HepG2 (cell line): ENCODE measurements at regions not wholly inside any gene's neighbourhood (a gene's known extent, or its start where the extent isn't known, plus 50 kb on each side); places are given as distances from the start of the nearest gene placed in this dataset.
A peak's percentile ranks its signal among the peaks of the same experiment; 100 is the strongest.

ENCODE experiments used
- ATAC-seq: fragments of 200-7000 bp; cut with Tn5 transposase; 3 replicates; pipeline ENCODE4 v1.9.1; 2020; ENCODE audit warnings: mild to moderate bottlenecking, moderate library complexity
- BruUV-seq: library from RNA; stranded (reverse); fragments of 400-500 nt; replicated peaks from 2 replicates; lab custom pipeline; 2021; lab: Mats Ljungman, UMichigan
- CTCF ChIA-PET: fragments of 300-600 bp; formaldehyde crosslinking; extraction: SDS; loops from one replicate; lab custom pipeline; 2021; ENCODE audit warnings: low total read pairs, inconsistent platforms, low intra/inter-chr PET ratio; lab: Yijun Ruan, JAX
- POLR2A ChIA-PET: fragments of 350-600 bp; sonication (Branson Sonifier 250); formaldehyde crosslinking; loops from one replicate; lab custom pipeline; 2020; ENCODE audit warnings: antibody characterized with exemption, inconsistent platforms; lab: Yijun Ruan, JAX
- DNase-seq: peaks from one replicate; pipeline ENCODE4 v3.0.0-alpha.2; 2015; ENCODE audit warnings: low spot score
- FAIRE-seq: peaks from 3 replicates; lab custom pipeline; 2011; peaks lifted over from hg19 to GRCh38; lab: Jason Lieb, UNC
- H2AFZ ChIP-seq: one replicate; pipeline ENCODE4 v1.6.1; 2011; ENCODE audit warnings: low read length, inconsistent platforms
- H3K27ac ChIP-seq: fragments of 300-600 bp; 3 replicates; pipeline ENCODE4 v1.8.0; 2011; ENCODE audit warnings: mixed run types, mild to moderate bottlenecking, mixed read lengths, low read length, inconsistent platforms; ENCODE audit not compliant: insufficient read depth; ENCODE audit errors: extremely low read length
- H3K27me3 ChIP-seq, 2 experiments: fragments of 200-600 bp in 1 of 2; 2 replicates in 1 of 2; 3 replicates in 1 of 2; pipeline versions ENCODE4 v1.6.0 to v1.8.0; 2011; ENCODE audit warnings: low read length in 2 of 2, mild to moderate bottlenecking in 2 of 2, moderate library complexity in 2 of 2, inconsistent platforms in 1 of 2; ENCODE audit not compliant: insufficient read depth in 2 of 2, control insufficient read depth in 1 of 2
- H3K36me3 ChIP-seq, 2 experiments: fragments of 200-600 bp in 1 of 2; replicated peaks in 1 of 2; 2 replicates in 1 of 2; 3 replicates in 1 of 2; pipeline versions ENCODE4 v1.5.1 to v1.8.0; 2011; ENCODE audit warnings: low read length in 2 of 2, inconsistent platforms in 1 of 2; ENCODE audit not compliant: insufficient read depth in 2 of 2, control insufficient read depth in 1 of 2
- H3K4me1 ChIP-seq: 2 replicates; pipeline ENCODE4 v1.5.1; 2012; ENCODE audit warnings: low read length, inconsistent platforms; ENCODE audit not compliant: insufficient read depth
- H3K4me2 ChIP-seq: 2 replicates; pipeline ENCODE4 v1.6.0; 2011; ENCODE audit warnings: low read depth, low read length, inconsistent platforms
- H3K4me3 ChIP-seq, 3 experiments: fragments of 200-600 bp in 1 of 3; sonication (generic), shearing (Covaris generic) in 1 of 3; replicated peaks in 1 of 3; 2 replicates each; pipeline ENCODE4 v1.5.1; 2011 to 2016; ENCODE audit warnings: low read length in 3 of 3, inconsistent platforms in 2 of 3, low read depth in 2 of 3, mild to moderate bottlenecking in 2 of 3, control low read depth in 1 of 3, mixed read lengths in 1 of 3; ENCODE audit not compliant: insufficient read depth in 1 of 3
- H3K79me2 ChIP-seq: one replicate; pipeline ENCODE4 v1.6.1; 2011; ENCODE audit warnings: low read length, inconsistent platforms; ENCODE audit not compliant: insufficient read depth
- H3K9ac ChIP-seq: 2 replicates; pipeline ENCODE4 v1.6.0; 2011; ENCODE audit warnings: mild to moderate bottlenecking, low read depth, low read length, inconsistent platforms; ENCODE audit not compliant: insufficient read depth
- H3K9me3 ChIP-seq: 2 replicates; pipeline ENCODE4 v1.5.1; 2012; ENCODE audit warnings: mild to moderate bottlenecking, low read length
- H4K20me1 ChIP-seq: 2 replicates; pipeline ENCODE4 v1.6.0; 2011; ENCODE audit warnings: inconsistent platforms, mild to moderate bottlenecking, low read length, moderate library complexity; ENCODE audit not compliant: insufficient read depth
- ARID2 ChIP-seq: sonication (generic); formaldehyde crosslinking; IDR thresholded peaks from 2 replicates; pipeline ENCODE4 v1.8.1; 2022; ENCODE audit warnings: mild to moderate bottlenecking, missing genetic modification reagents, borderline replicate concordance
- CBX2 ChIP-seq, 2 experiments: fragments of 200-600 bp in 1 of 2; sonication (generic); formaldehyde crosslinking in 1 of 2; IDR thresholded peaks; 2 replicates each; pipeline versions ENCODE4 v1.7.0 to v1.8.1; 2018 to 2022; ENCODE audit warnings: low read depth in 2 of 2, low read length in 1 of 2, mild to moderate bottlenecking in 1 of 2, missing genetic modification reagents in 1 of 2
- HNRNPK ChIP-seq: fragments of 200-400 bp; formaldehyde crosslinking; IDR thresholded peaks from 2 replicates; pipeline ENCODE4 v1.6.1; 2018; ENCODE audit warnings: low read length, low read depth, moderate library complexity, mild to moderate bottlenecking; ENCODE audit not compliant: poor library complexity, severe bottlenecking
- HOXA5 ChIP-seq: sonication (generic); formaldehyde crosslinking; IDR thresholded peaks from 2 replicates; pipeline ENCODE4 v1.4.0; 2020; ENCODE audit warnings: missing genetic modification reagents
- HOXA7 ChIP-seq: sonication (generic); formaldehyde crosslinking; IDR thresholded peaks from 2 replicates; pipeline ENCODE4 v1.8.1; 2022; ENCODE audit warnings: mild to moderate bottlenecking, missing genetic modification reagents, moderate library complexity
- SAFB2 ChIP-seq: sonication (generic); formaldehyde crosslinking; IDR thresholded peaks from 2 replicates; pipeline ENCODE4 v1.5.1; 2020; ENCODE audit warnings: missing genetic modification reagents, low read depth, mild to moderate bottlenecking, borderline replicate concordance
- TCF7 ChIP-seq: sonication (generic); IDR thresholded peaks from 2 replicates; pipeline ENCODE4 v1.6.1; 2016; ENCODE audit warnings: antibody characterized with exemption, low read depth
- TFAP4 ChIP-seq: sonication (generic); IDR thresholded peaks from 2 replicates; pipeline ENCODE4 v1.6.1; 2016; ENCODE audit warnings: low read depth, borderline replicate concordance
- ZBTB14 ChIP-seq: sonication (generic); formaldehyde crosslinking; IDR thresholded peaks from 2 replicates; pipeline ENCODE4 v1.4.0; 2020; ENCODE audit warnings: missing genetic modification reagents
- ZBTB21 ChIP-seq: sonication (generic); formaldehyde crosslinking; IDR thresholded peaks from 2 replicates; pipeline ENCODE4 v1.4.0; 2020; ENCODE audit warnings: missing genetic modification reagents
- ZBTB7A ChIP-seq: sonication (generic); formaldehyde crosslinking; IDR thresholded peaks from 2 replicates; pipeline ENCODE4 v1.8.0; 2022; ENCODE audit warnings: mild to moderate bottlenecking, missing genetic modification reagents
- ZKSCAN1 ChIP-seq: fragments of 150-350 bp; IDR thresholded peaks from 2 replicates; pipeline ENCODE4 v1.6.1; 2014; ENCODE audit warnings: low read length
- ZNF101 ChIP-seq: sonication (generic); formaldehyde crosslinking; IDR thresholded peaks from 2 replicates; pipeline ENCODE4 v1.4.0; 2020; ENCODE audit warnings: mild to moderate bottlenecking, low read depth, missing genetic modification reagents, borderline replicate concordance
- WGBS: methylation state at CpG from one replicate; pipeline ENCODE4 v1.1.6; 2017; ENCODE audit warnings: low lambda C conversion rate; 5-methylcytosine and 5-hydroxymethylcytosine counted together
- in situ Hi-C: cut with HindIII; loops from 2 replicates; pipeline ENCODE4 v1.10.0; 2017; ENCODE audit warnings: low pct_unique_long_range_greater_than_20kb; ENCODE audit not compliant: extremely low pct_ligation_motif_present
- intact Hi-C: fragments of 100-400 bp; cut with micrococcal nuclease; formaldehyde crosslinking; loops from one replicate; pipeline ENCODE4 v1.10.0; 2022; ENCODE audit not compliant: unreplicated experiment

GRCh38 chrX:2568125-2568524 lies 67.3 kb upstream of the DHRSX start:
- H3K9me3 ChIP-seq = no peaks in the 10 kb centered on the region
- H4K20me1 ChIP-seq = no peaks in the 10 kb centered on the region
- no peak overlapping the region for H3K27ac ChIP-seq
- no TSS peak for BruUV-seq
- ATAC-seq (no peak), FAIRE-seq (no peak)
- H3K4me2 ChIP-seq = no peak overlapping the region
- POLR2A ChIA-PET = no interaction called here
- H3K4me3 ChIP-seq = no peak overlapping the region
- H3K79me2 ChIP-seq = no peaks in the 10 kb centered on the region
- 50% methylated on average over 4 of the region's 6 CpGs for WGBS
- H3K4me1 ChIP-seq = no peaks in the 10 kb centered on the region
- intact Hi-C loops = no loop called here
- H3K36me3 ChIP-seq = no peaks in the 10 kb centered on the region
- in situ Hi-C loops = no loop called here
- H3K9ac ChIP-seq = no peak overlapping the region
- TF ChIP-seq TFAP4 (no peak), ZBTB21 (0 out of 2 replicates have a peak, but pooled peaks have one; percentile 35)
- TF ChIP-seq, all 625 proteins: peak for 1
- CTCF ChIA-PET = no interaction called here
- DNase-seq = no peak
- Histone ChIP-seq H2AFZ (no peak overlapping the region), H3K27me3 (no peaks in the 10 kb centered on the region)

- DNase-seq (no peak), FAIRE-seq (no peak)
- no peak overlapping the region for H2AFZ ChIP-seq
- no peaks in the 10 kb centered on the region for H3K36me3 ChIP-seq
- no peak overlapping the region for H3K27ac ChIP-seq
- BruUV-seq = no TSS peak
- in situ Hi-C loops = no loop called here
- no peak overlapping the region for H3K4me3 ChIP-seq
- no peak overlapping the region for H3K9ac ChIP-seq
- intact Hi-C loops = no loop called here
- no peaks in the 10 kb centered on the region for H3K4me1 ChIP-seq
- WGBS = 50% methylated on average over 8 of the region's 8 CpGs
- TF ChIP-seq ZBTB7A (CRISPR knock-in tag) = no peak
- TF ChIP-seq ARID2 = no peak
- TF ChIP-seq TCF7 = no peak
- TF ChIP-seq SAFB2 (CRISPR knock-in tag) = no peak
- no peak for TF ChIP-seq HOXA7 (CRISPR knock-in tag)
- no peak for TF ChIP-seq HNRNPK
- TF ChIP-seq ZKSCAN1 = no peak
- TF ChIP-seq ZBTB14 (CRISPR knock-in tag) = no peak
- TF ChIP-seq ZNF101 (CRISPR knock-in tag) = no peak
- no peak for TF ChIP-seq HOXA5 (CRISPR knock-in tag)
- no peak for TF ChIP-seq CBX2 (IDR thresholded peaks at IDR 0.05; ENCODE audit: low read depth, low read length)
- TF ChIP-seq CBX2 (CRISPR knock-in tag; IDR thresholded peaks at IDR 0.05; ENCODE audit: low read depth) = no peak
- TF ChIP-seq, all 625 proteins: peak for 0
- H3K9me3 ChIP-seq = no peaks in the 10 kb centered on the region
- no peak for ATAC-seq
- H3K79me2 ChIP-seq = no peaks in the 10 kb centered on the region
- CTCF ChIA-PET = no interaction called here
- H3K4me2 ChIP-seq = no peak overlapping the region
- H3K27me3 ChIP-seq = no peaks in the 10 kb centered on the region; a peak in 1 of 5 replicates
- no peaks in the 10 kb centered on the region for H4K20me1 ChIP-seq
- POLR2A ChIA-PET = no interaction called here
Measured at GRCh38 chrX:2566055-2566454, 65.3 kb upstream of the DHRSX start.
